HG03520 (cell line): ENCODE measurements at regions not wholly inside any gene's neighbourhood (a gene's known extent, or its start where the extent isn't known, plus 50 kb on each side); places are given as distances from the start of the nearest gene placed in this dataset.

Experiments used
- ATAC-seq: cut with Tn5 transposase; IDR thresholded peaks from one replicate; pipeline ENCODE4 v1.9.1; 2021; ENCODE audit warnings: mild to moderate bottlenecking, moderate library complexity; ENCODE audit not compliant: unreplicated experiment

- no peak for ATAC-seq
These were observed 200.8 kb upstream of the HMGA2 start for GRCh38 chr12:65623507-65623906.

- no peak for ATAC-seq
These were observed 199.7 kb upstream of the HMGA2 start for GRCh38 chr12:65624554-65625086.

GRCh38 chr12:65628061-65628460 is 196.2 kb upstream of the HMGA2 start:
- no peak for ATAC-seq

GRCh38 chr12:65630555-65630954 is 193.7 kb upstream of the HMGA2 start:
- ATAC-seq: no peak

GRCh38 chr12:65631621-65632111 is 192.6 kb upstream of the HMGA2 start:
- no peak for ATAC-seq

GRCh38 chr12:65632131-65632855 is 192.0 kb upstream of the HMGA2 start:
- ATAC-seq: no peak

GRCh38 chr12:65634061-65634460 is 190.2 kb upstream of the HMGA2 start:
- ATAC-seq: no peak

- ATAC-seq: no peak
These were observed 189.5 kb upstream of the HMGA2 start for GRCh38 chr12:65634626-65635331.

GRCh38 chr12:65636436-65636835 is 187.8 kb upstream of the HMGA2 start:
- ATAC-seq: no peak

- no peak for ATAC-seq
These were observed 187.1 kb upstream of the HMGA2 start for GRCh38 chr12:65637150-65637549.

- no peak for ATAC-seq
These were observed 186.5 kb upstream of the HMGA2 start for GRCh38 chr12:65637774-65638173.

GRCh38 chr12:65638324-65638723 is 186.0 kb upstream of the HMGA2 start:
- no peak for ATAC-seq

- ATAC-seq: no peak
These were observed 183.8 kb upstream of the HMGA2 start for GRCh38 chr12:65640489-65640901.

GRCh38 chr12:65642061-65642661 is 182.1 kb upstream of the HMGA2 start:
- no peak for ATAC-seq

GRCh38 chr12:65643171-65643570 is 181.1 kb upstream of the HMGA2 start:
- no peak for ATAC-seq

GRCh38 chr12:65643595-65644386 is 180.5 kb upstream of the HMGA2 start:
- no peak for ATAC-seq

GRCh38 chr12:65646127-65646643 is 178.1 kb upstream of the HMGA2 start:
- ATAC-seq: no peak

- no peak for ATAC-seq
These were observed 177.2 kb upstream of the HMGA2 start for GRCh38 chr12:65647074-65647473.

GRCh38 chr12:65648461-65648860 is 175.8 kb upstream of the HMGA2 start:
- no peak for ATAC-seq

- ATAC-seq: no peak
These were observed 175.2 kb upstream of the HMGA2 start for GRCh38 chr12:65649126-65649525.

- ATAC-seq: no peak
These were observed 173.2 kb upstream of the HMGA2 start for GRCh38 chr12:65651060-65651459.
